Lung (tissue), 11 donors: ENCODE measurements at regions not wholly inside any gene's neighbourhood (a gene's known extent, or its start where the extent isn't known, plus 50 kb on each side); places are given as distances from the start of the nearest gene placed in this dataset.
"Not testable (repeated sequence)": the region's sequence is repeated elsewhere in the genome, so short reads cannot be mapped to it uniquely, and the experiment has no call there.

Experiments
- ATAC-seq: fragments of 200-7000 bp; cut with Tn5 transposase; one replicate; pipeline ENCODE4 v1.9.1; 2020; ENCODE audit warnings: moderate number of reproducible peaks; ENCODE audit not compliant: insufficient read depth, low FRiP score
- DNase-seq, 3 donors: peaks; one replicate each; pipeline ENCODE4 v3.0.0-alpha.2; 2013 to 2017
- H3K27ac ChIP-seq, 2 donors: one replicate each; pipeline ENCODE4 v1.5.1; 2013; ENCODE audit warnings: mild to moderate bottlenecking in 2 of 2, moderate library complexity in 2 of 2, control low read depth in 1 of 2, inconsistent platforms in 1 of 2, low read depth in 1 of 2, low read length in 1 of 2
- H3K27me3 ChIP-seq, 3 donors: one replicate each; pipeline ENCODE4 v1.5.1; 2013; ENCODE audit warnings: low read length in 2 of 3; ENCODE audit not compliant: control insufficient read depth in 3 of 3, insufficient read depth in 3 of 3
- H3K36me3 ChIP-seq, 4 donors: one replicate each; pipeline ENCODE4 v1.5.1; 2013; ENCODE audit warnings: low read length in 4 of 4, mild to moderate bottlenecking in 1 of 4, moderate library complexity in 1 of 4; ENCODE audit not compliant: control insufficient read depth in 4 of 4, insufficient read depth in 4 of 4
- H3K4me1 ChIP-seq, 5 donors: one replicate each; pipeline ENCODE4 v1.5.1; 2013; ENCODE audit warnings: low read length in 5 of 5, mild to moderate bottlenecking in 2 of 5, moderate library complexity in 1 of 5; ENCODE audit not compliant: control insufficient read depth in 5 of 5, insufficient read depth in 5 of 5
- H3K4me3 ChIP-seq: one replicate; pipeline ENCODE4 v1.5.1; 2013; ENCODE audit warnings: mild to moderate bottlenecking, control low read depth, moderate library complexity
- H3K9ac ChIP-seq, 2 donors: one replicate each; pipeline ENCODE4 v1.5.1; 2013; ENCODE audit warnings: low read length in 2 of 2, control low read depth in 1 of 2; ENCODE audit not compliant: insufficient read depth in 1 of 2
- H3K9me3 ChIP-seq, 4 donors: one replicate each; pipeline ENCODE4 v1.5.1; 2013; ENCODE audit warnings: low read length in 3 of 4, mild to moderate bottlenecking in 1 of 4, moderate library complexity in 1 of 4; ENCODE audit not compliant: control insufficient read depth in 4 of 4, insufficient read depth in 3 of 4
- CTCF ChIP-seq: IDR thresholded peaks from 2 replicates; pipeline ENCODE4 v1.5.1; 2012; ENCODE audit warnings: mild to moderate bottlenecking; ENCODE audit errors: control extremely low read depth, extremely low read depth
- WGBS, 2 donors: extraction: QIAGEN DNeasy Blood & Tissue Kit; methylation state at CpG; one replicate each; pipeline ENCODE4 v1.1.7; 2013; 5-methylcytosine and 5-hydroxymethylcytosine counted together
- donor health status: control.
- donor health status: control.
- donor health status: Bipolar disorder and iron deficiency.
- donor health status: healthy.
- donor health status: DM: yes; HTN: yes; CAD: no.

- H3K9me3 ChIP-seq, result no peaks in the 10 kb centered on the region
- no peak overlapping the region for H3K4me3 ChIP-seq
- no peak overlapping the region for H3K27ac ChIP-seq
- H3K9ac ChIP-seq, result no peak overlapping the region
- no peak for TF ChIP-seq CTCF
- WGBS, 2 donors, result 96 to 97% methylated on average over 2 of the region's 2 CpGs
- DNase-seq (no peak), ATAC-seq (no peak)
- no peaks in the 10 kb centered on the region for H3K4me1 ChIP-seq
- no peaks in the 10 kb centered on the region for H3K36me3 ChIP-seq
- H3K27me3 ChIP-seq, result no peaks in the 10 kb centered on the region
These were observed 125.5 kb upstream of the FAR2 start for GRCh38 chr12:29023436-29024076.

- WGBS, 2 donors, result 88 to 95% methylated on average over 1 of the region's 1 CpG
- no peak for TF ChIP-seq CTCF
These were observed 125.0 kb upstream of the FAR2 start for GRCh38 chr12:29024117-29024516.

GRCh38 chr12:29025937-29026336 is 123.1 kb upstream of the FAR2 start:
- Histone ChIP-seq H3K9ac (no peak overlapping the region), H3K27ac (no peak overlapping the region), H3K9me3 (no peaks in the 10 kb centered on the region), H3K4me3 (no peak overlapping the region), H3K4me1 (no peaks in the 10 kb centered on the region), H3K36me3 (no peaks in the 10 kb centered on the region), H3K27me3 (no peaks in the 10 kb centered on the region)
- WGBS, 2 donors, result 87 to 90% methylated on average over 2 of the region's 2 CpGs
- ATAC-seq (no peak), DNase-seq (no peak)
- no peak for TF ChIP-seq CTCF

More at GRCh38 chr12:29024117-29024516, 125.0 kb upstream of the FAR2 start:
- Histone ChIP-seq H3K4me1 (no peaks in the 10 kb centered on the region), H3K27ac (no peak overlapping the region), H3K27me3 (no peaks in the 10 kb centered on the region), H3K9ac (no peak overlapping the region), H3K9me3 (no peaks in the 10 kb centered on the region), H3K4me3 (no peak overlapping the region), H3K36me3 (no peaks in the 10 kb centered on the region)
- DNase-seq (no peak), ATAC-seq (no peak)

GRCh38 chr12:29026419-29026818 is 122.7 kb upstream of the FAR2 start:
- Histone ChIP-seq H3K27ac (no peak overlapping the region), H3K4me1 (no peaks in the 10 kb centered on the region), H3K9me3 (no peaks in the 10 kb centered on the region), H3K36me3 (no peaks in the 10 kb centered on the region), H3K9ac (no peak overlapping the region), H3K4me3 (no peak overlapping the region), H3K27me3 (no peaks in the 10 kb centered on the region)
- TF ChIP-seq CTCF, result no peak
- WGBS, 2 donors, result 59 to 65% methylated on average over 4 of the region's 4 CpGs
- ATAC-seq, result no peak
- no peak for DNase-seq

- H3K36me3 ChIP-seq, H3K9me3 ChIP-seq, H3K4me1 ChIP-seq, H3K27me3 ChIP-seq, H3K9ac ChIP-seq, DNase-seq, H3K27ac ChIP-seq, H3K4me3 ChIP-seq, ATAC-seq: not testable (repeated sequence)
- WGBS, 2 donors, result 94 to 95% methylated on average over 8 of the region's 8 CpGs
These were observed 119.6 kb upstream of the FAR2 start for GRCh38 chr12:29029484-29029883.
